HG03469 (cell line): ENCODE measurements at regions not wholly inside any gene's neighbourhood (a gene's known extent, or its start where the extent isn't known, plus 50 kb on each side); places are given as distances from the start of the nearest gene placed in this dataset.
A peak's percentile ranks its signal among the peaks of the same experiment; 100 is the strongest.

Source experiments
- ATAC-seq: cut with Tn5 transposase; IDR thresholded peaks from one replicate; pipeline ENCODE4 v1.9.1; 2021; ENCODE audit warnings: mild to moderate bottlenecking, moderate library complexity, moderate number of reproducible peaks; ENCODE audit not compliant: unreplicated experiment

GRCh38 chr13:76038920-76039716, 403.0 kb downstream of the LMO7 start:
- ATAC-seq = no peak

GRCh38 chr13:76036176-76036575, 400.0 kb downstream of the LMO7 start:
- no peak for ATAC-seq

- ATAC-seq = no peak
These were observed 399.6 kb downstream of the LMO7 start for GRCh38 chr13:76035711-76036110.

- no peak for ATAC-seq
These were observed 393.6 kb downstream of the LMO7 start for GRCh38 chr13:76029706-76030105.

- ATAC-seq = no peak
These were observed 393.0 kb downstream of the LMO7 start for GRCh38 chr13:76029088-76029487.

- no peak for ATAC-seq
These were observed 391.0 kb downstream of the LMO7 start for GRCh38 chr13:76027131-76027530.

GRCh38 chr13:76025392-76025791, 389.3 kb downstream of the LMO7 start:
- ATAC-seq = no peak

GRCh38 chr13:76024151-76024550, 388.0 kb downstream of the LMO7 start:
- ATAC-seq = no peak

GRCh38 chr13:76023652-76024051, 387.5 kb downstream of the LMO7 start:
- no peak for ATAC-seq

- no peak for ATAC-seq
These were observed 384.4 kb downstream of the LMO7 start for GRCh38 chr13:76020421-76020955.

GRCh38 chr13:76019421-76020044, 383.4 kb downstream of the LMO7 start:
- ATAC-seq = no peak

GRCh38 chr13:76017861-76018556, 381.9 kb downstream of the LMO7 start:
- ATAC-seq = no peak

GRCh38 chr13:76016799-76017400, 380.8 kb downstream of the LMO7 start:
- peak; percentile 86 for ATAC-seq

- ATAC-seq = no peak
These were observed 378.5 kb downstream of the LMO7 start for GRCh38 chr13:76014406-76015318.

GRCh38 chr13:76012091-76012721, 376.1 kb downstream of the LMO7 start:
- ATAC-seq = no peak

GRCh38 chr13:76009267-76009890, 373.2 kb downstream of the LMO7 start:
- ATAC-seq = peak; percentile 30

GRCh38 chr13:76004416-76004815, 368.3 kb downstream of the LMO7 start:
- ATAC-seq = no peak

GRCh38 chr13:76000131-76000530, 364.0 kb downstream of the LMO7 start:
- no peak for ATAC-seq

GRCh38 chr13:75996582-75996981, 360.5 kb downstream of the LMO7 start:
- ATAC-seq = no peak
